ENCODE measurements at regions not wholly inside any gene's neighbourhood (a gene's known extent, or its start where the extent isn't known, plus 50 kb on each side); places are given as distances from the start of the nearest gene placed in this dataset.
A peak's percentile ranks its signal among the peaks of the same experiment; 100 is the strongest.

DNA sequence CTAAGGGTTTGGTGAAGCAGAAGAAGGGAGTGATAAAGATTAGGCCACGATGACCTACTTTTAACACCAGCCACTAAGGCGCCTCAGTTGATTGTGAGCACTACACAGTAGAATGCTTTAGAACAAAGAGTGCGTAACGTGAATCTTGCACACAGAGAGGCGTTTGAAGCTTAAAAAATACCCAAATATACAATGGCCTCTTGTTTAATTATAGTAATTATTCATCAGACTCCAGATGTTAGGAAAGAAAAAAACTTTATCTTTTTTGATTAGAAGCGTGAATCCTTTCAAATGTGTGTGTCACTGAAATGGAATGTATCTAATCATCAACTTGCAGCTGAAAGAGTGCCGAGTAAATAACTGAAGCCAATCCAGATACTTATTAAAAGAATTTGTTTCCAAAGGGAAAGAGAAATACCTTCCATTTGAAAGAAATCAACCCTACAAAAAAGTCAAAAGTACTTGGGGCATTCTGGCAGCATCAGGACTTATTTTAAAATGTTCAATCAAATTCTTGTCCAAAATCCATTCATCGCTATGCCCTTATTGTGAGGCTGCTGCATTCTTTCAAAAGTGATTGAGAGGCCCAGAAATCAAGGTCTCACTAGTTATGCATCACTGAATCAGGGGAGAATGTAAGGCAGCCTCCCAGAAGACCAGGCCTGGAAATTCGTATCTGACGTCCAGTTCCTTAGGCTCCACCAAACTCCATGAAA lies 337.5 kb downstream of the ZNF608 start:
- Histone ChIP-seq H4K20me1 (ENCODE audit: insufficient read depth) (no peaks in the 10 kb centered on the region), H3K36me3 (ENCODE audit: insufficient read depth) (no peaks in the 10 kb centered on the region), H3K79me2 (ENCODE audit: insufficient read depth, low read depth) (no peaks in the 10 kb centered on the region), H3K27me3 (ENCODE audit: insufficient read depth, low read depth) (no peaks in the 10 kb centered on the region), H3K27ac (no peak overlapping the region), H3K4me1 (ENCODE audit: low read depth, poor library complexity, severe bottlenecking) (peaks cover 8% of the 10 kb centered on the region), H3K4me3 (IDR thresholded peaks at IDR 0.05; ENCODE audit: insufficient read depth, low read depth, low read length) (no peak overlapping the region), H3K9ac (no peak overlapping the region), H2AFZ (ENCODE audit: low read depth) (no peak overlapping the region), H3K4me2 (no peak overlapping the region)
- TF ChIP-seq, protein P1, sequence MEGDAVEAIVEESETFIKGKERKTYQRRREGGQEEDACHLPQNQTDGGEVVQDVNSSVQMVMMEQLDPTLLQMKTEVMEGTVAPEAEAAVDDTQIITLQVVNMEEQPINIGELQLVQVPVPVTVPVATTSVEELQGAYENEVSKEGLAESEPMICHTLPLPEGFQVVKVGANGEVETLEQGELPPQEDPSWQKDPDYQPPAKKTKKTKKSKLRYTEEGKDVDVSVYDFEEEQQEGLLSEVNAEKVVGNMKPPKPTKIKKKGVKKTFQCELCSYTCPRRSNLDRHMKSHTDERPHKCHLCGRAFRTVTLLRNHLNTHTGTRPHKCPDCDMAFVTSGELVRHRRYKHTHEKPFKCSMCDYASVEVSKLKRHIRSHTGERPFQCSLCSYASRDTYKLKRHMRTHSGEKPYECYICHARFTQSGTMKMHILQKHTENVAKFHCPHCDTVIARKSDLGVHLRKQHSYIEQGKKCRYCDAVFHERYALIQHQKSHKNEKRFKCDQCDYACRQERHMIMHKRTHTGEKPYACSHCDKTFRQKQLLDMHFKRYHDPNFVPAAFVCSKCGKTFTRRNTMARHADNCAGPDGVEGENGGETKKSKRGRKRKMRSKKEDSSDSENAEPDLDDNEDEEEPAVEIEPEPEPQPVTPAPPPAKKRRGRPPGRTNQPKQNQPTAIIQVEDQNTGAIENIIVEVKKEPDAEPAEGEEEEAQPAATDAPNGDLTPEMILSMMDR (conservative IDR thresholded peaks at IDR 0.05; ENCODE audit: low read depth, low read length), result no peak

DNA sequence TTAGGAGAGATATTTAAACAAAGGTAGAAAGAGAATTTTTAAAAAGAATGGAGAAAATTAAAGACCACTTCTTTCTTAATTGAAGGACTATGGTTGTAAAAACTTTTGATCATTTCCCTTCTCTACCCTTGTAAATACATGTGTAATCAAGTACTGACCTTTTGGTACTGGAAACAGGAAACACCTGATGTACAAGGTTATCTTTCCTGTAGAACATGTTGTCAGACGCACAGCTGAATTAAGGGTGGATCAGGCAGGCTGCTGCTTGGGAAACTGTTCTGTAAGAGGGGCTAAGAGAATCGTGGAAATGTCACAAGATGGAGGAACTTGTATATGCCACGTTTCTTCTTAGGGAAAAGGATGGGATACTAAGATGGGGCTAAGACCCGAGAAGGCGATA lies 341.6 kb downstream of the ZNF608 start:
- Histone ChIP-seq H3K4me2 (no peak overlapping the region), H4K20me1 (ENCODE audit: insufficient read depth) (no peaks in the 10 kb centered on the region), H3K79me2 (ENCODE audit: insufficient read depth, low read depth) (no peaks in the 10 kb centered on the region), H3K27ac (no peak overlapping the region), H2AFZ (ENCODE audit: low read depth) (no peak overlapping the region), H3K36me3 (ENCODE audit: insufficient read depth) (no peaks in the 10 kb centered on the region), H3K9ac (no peak overlapping the region), H3K4me3 (IDR thresholded peaks at IDR 0.05; ENCODE audit: insufficient read depth, low read depth, low read length) (no peak overlapping the region), H3K27me3 (ENCODE audit: insufficient read depth, low read depth) (no peaks in the 10 kb centered on the region), H3K4me1 (ENCODE audit: low read depth, poor library complexity, severe bottlenecking) (peaks cover 38% of the 10 kb centered on the region)
- TF ChIP-seq, protein P1 (conservative IDR thresholded peaks at IDR 0.05; ENCODE audit: low read depth, low read length), result no peak

DNA sequence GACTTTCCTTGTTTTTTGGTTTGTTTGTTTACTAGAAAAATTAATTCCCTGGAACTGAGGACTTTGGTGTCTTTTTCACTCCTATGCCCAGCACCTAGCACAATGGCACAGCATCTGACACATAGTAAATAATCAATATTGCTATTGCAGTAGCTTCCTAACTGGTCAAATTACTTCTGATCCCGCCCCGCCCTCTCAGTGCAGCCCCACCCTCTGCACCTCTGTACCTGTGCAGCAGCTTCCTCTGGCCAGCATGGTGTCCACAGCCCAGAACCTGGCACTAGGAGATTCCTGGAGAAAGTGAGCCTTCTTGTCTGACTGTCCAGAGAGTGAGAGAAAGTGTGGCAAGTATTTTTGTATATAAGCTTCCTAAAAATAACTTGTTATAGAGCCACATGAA lies 343.2 kb downstream of the ZNF608 start:
- no peak overlapping the region for H3K4me2 ChIP-seq
- no peaks in the 10 kb centered on the region for H3K27me3 ChIP-seq (ENCODE audit: insufficient read depth, low read depth)
- TF ChIP-seq, protein P1 (conservative IDR thresholded peaks at IDR 0.05; ENCODE audit: low read depth, low read length), result no peak
- H3K4me1 ChIP-seq (ENCODE audit: low read depth, poor library complexity, severe bottlenecking), result peaks cover 38% of the 10 kb centered on the region
- H3K9ac ChIP-seq, result no peak overlapping the region
- H4K20me1 ChIP-seq (ENCODE audit: insufficient read depth), result no peaks in the 10 kb centered on the region
- no peak overlapping the region for H3K4me3 ChIP-seq (IDR thresholded peaks at IDR 0.05; ENCODE audit: insufficient read depth, low read depth, low read length)
- no peaks in the 10 kb centered on the region for H3K36me3 ChIP-seq (ENCODE audit: insufficient read depth)
- no peak overlapping the region for H2AFZ ChIP-seq (ENCODE audit: low read depth)
- H3K79me2 ChIP-seq (ENCODE audit: insufficient read depth, low read depth), result no peaks in the 10 kb centered on the region
- no peak overlapping the region for H3K27ac ChIP-seq

DNA sequence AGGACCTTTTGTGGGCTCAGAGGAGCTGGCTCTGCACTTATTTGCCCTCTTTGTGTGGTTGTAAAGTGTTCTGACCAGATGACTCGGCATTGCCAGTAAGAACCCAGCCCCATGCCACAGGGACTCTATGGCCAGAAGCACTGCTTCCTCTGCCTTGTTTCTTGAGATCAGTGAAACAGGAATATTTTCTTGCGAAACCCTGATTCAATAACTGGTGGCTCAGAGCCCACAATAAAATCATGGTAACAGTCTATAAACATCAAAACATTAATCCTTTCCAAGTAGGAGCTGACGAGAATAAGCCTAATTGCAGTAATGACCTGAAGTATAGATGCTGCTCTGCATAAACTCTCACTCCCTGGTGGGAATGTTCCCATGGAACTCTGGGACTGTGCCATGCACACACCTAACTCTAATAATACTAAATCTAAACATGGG lies 344.3 kb downstream of the ZNF608 start:
- peaks cover 38% of the 10 kb centered on the region for H3K4me1 ChIP-seq (ENCODE audit: low read depth, poor library complexity, severe bottlenecking)
- H3K9ac ChIP-seq, result peak overlapping the region; percentile 33; the same call in 1 of the 2 replicates
- peak overlapping the region; percentile 70 for H3K27ac ChIP-seq
- peak overlapping the region; percentile 45; the same call in 1 of the 2 replicates for H2AFZ ChIP-seq (ENCODE audit: low read depth)
- no peaks in the 10 kb centered on the region for H3K36me3 ChIP-seq (ENCODE audit: insufficient read depth)
- H4K20me1 ChIP-seq (ENCODE audit: insufficient read depth), result no peaks in the 10 kb centered on the region
- no peaks in the 10 kb centered on the region for H3K79me2 ChIP-seq (ENCODE audit: insufficient read depth, low read depth)
- no peaks in the 10 kb centered on the region for H3K27me3 ChIP-seq (ENCODE audit: insufficient read depth, low read depth)
- TF ChIP-seq, protein P1 (conservative IDR thresholded peaks at IDR 0.05; ENCODE audit: low read depth, low read length), result no peak
- H3K4me3 ChIP-seq (IDR thresholded peaks at IDR 0.05; ENCODE audit: insufficient read depth, low read depth, low read length), result no peak overlapping the region
- H3K4me2 ChIP-seq, result peak overlapping the region; percentile 97
